ENCODE measurements at regions not wholly inside any gene's neighbourhood (a gene's known extent, or its start where the extent isn't known, plus 50 kb on each side); places are given as distances from the start of the nearest gene placed in this dataset.
"Not testable (repeated sequence)": the region's sequence is repeated elsewhere in the genome, so short reads cannot be mapped to it uniquely, and the experiment has no call there.

DNA sequence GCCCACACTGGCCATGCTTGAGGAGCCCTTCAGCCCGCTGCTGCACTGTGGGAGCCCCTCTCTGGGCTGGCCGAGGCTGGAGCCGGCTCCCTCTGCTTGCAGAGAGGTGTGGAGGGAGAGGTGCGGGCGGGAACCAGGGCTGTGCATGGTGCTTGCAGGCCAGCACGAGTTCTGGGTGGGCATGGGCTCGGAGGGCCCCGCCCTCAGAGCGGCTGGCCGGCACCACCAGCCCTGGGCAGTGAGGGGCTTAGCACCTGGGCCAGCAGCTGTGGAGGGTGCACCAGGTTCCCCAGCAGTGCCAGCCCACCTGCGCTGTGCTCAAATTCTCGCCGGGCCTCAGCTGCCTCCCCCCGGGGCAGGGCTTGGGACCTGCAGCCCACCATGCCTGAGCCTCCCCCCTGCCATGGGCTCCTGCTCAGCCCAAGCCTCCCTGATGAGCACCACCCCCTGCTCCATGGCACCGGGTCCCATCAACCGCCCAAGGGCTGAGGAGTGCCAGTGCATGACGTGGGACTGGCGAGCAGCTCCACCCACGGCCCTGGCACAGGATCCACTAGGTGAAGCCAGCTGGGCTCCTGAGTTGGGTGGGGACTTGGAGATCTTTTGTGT, 665.9 kb upstream of the ZNF385D start:
- TF ChIP-seq, protein P1, sequence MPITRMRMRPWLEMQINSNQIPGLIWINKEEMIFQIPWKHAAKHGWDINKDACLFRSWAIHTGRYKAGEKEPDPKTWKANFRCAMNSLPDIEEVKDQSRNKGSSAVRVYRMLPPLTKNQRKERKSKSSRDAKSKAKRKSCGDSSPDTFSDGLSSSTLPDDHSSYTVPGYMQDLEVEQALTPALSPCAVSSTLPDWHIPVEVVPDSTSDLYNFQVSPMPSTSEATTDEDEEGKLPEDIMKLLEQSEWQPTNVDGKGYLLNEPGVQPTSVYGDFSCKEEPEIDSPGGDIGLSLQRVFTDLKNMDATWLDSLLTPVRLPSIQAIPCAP (CRISPR knock-in tag; IDR thresholded peaks at IDR 0.05) = not testable (repeated sequence)
- TF ChIP-seq, protein P2, sequence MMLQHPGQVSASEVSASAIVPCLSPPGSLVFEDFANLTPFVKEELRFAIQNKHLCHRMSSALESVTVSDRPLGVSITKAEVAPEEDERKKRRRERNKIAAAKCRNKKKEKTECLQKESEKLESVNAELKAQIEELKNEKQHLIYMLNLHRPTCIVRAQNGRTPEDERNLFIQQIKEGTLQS (CRISPR knock-in tag; conservative IDR thresholded peaks at IDR 0.05) = not testable (repeated sequence)
- TF ChIP-seq, protein P3, sequence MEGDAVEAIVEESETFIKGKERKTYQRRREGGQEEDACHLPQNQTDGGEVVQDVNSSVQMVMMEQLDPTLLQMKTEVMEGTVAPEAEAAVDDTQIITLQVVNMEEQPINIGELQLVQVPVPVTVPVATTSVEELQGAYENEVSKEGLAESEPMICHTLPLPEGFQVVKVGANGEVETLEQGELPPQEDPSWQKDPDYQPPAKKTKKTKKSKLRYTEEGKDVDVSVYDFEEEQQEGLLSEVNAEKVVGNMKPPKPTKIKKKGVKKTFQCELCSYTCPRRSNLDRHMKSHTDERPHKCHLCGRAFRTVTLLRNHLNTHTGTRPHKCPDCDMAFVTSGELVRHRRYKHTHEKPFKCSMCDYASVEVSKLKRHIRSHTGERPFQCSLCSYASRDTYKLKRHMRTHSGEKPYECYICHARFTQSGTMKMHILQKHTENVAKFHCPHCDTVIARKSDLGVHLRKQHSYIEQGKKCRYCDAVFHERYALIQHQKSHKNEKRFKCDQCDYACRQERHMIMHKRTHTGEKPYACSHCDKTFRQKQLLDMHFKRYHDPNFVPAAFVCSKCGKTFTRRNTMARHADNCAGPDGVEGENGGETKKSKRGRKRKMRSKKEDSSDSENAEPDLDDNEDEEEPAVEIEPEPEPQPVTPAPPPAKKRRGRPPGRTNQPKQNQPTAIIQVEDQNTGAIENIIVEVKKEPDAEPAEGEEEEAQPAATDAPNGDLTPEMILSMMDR (IDR thresholded peaks at IDR 0.05) = not testable (repeated sequence)

All from WTC11 (cell line).